H9 (cell line): ENCODE measurements at regions not wholly inside any gene's neighbourhood (a gene's known extent, or its start where the extent isn't known, plus 50 kb on each side); places are given as distances from the start of the nearest gene placed in this dataset.

Experiments
- DNase-seq: peaks from one replicate; pipeline ENCODE4 v3.0.0-alpha.2; 2017
- H2AFZ ChIP-seq: one replicate; pipeline ENCODE4 v1.6.1; 2013; ENCODE audit warnings: mild to moderate bottlenecking, low read length, control low read depth, moderate library complexity
- H2AK5ac ChIP-seq: 2 replicates; pipeline ENCODE4 v1.6.1; 2013; ENCODE audit warnings: low read length, control low read depth, mixed read lengths; ENCODE audit not compliant: insufficient read length
- H2BK120ac ChIP-seq: one replicate; pipeline ENCODE4 v1.6.1; 2013; ENCODE audit warnings: low read depth, mild to moderate bottlenecking, low read length, control low read depth, inconsistent platforms; ENCODE audit not compliant: poor library complexity, severe bottlenecking
- H2BK12ac ChIP-seq: 2 replicates; pipeline ENCODE4 v1.6.1; 2013; ENCODE audit warnings: low read length, control low read depth, mixed read lengths, low read depth; ENCODE audit not compliant: insufficient read length
- H2BK15ac ChIP-seq: 2 replicates; pipeline ENCODE4 v1.6.1; 2013; ENCODE audit warnings: low read depth, low read length, control low read depth
- H2BK20ac ChIP-seq: one replicate; pipeline ENCODE4 v1.6.1; 2013; ENCODE audit warnings: low read depth, mild to moderate bottlenecking, low read length, control low read depth, inconsistent platforms; ENCODE audit not compliant: poor library complexity, severe bottlenecking
- H2BK5ac ChIP-seq: 2 replicates; pipeline ENCODE4 v1.6.1; 2013; ENCODE audit warnings: low read length, control low read depth, mixed read lengths; ENCODE audit not compliant: insufficient read length
- H3K14ac ChIP-seq: 2 replicates; pipeline ENCODE4 v1.6.1; 2013; ENCODE audit warnings: low read length, control low read depth; ENCODE audit not compliant: insufficient read depth
- H3K18ac ChIP-seq: 2 replicates; pipeline ENCODE4 v1.6.1; 2013; ENCODE audit warnings: low read depth, mild to moderate bottlenecking, mixed read lengths, low read length, control low read depth; ENCODE audit not compliant: insufficient read length
- H3K23ac ChIP-seq: 2 replicates; pipeline ENCODE4 v1.6.1; 2013; ENCODE audit warnings: low read length, control low read depth, mixed read lengths, low read depth; ENCODE audit not compliant: insufficient read length
- H3K23me2 ChIP-seq: 2 replicates; pipeline ENCODE4 v1.6.1; 2013; ENCODE audit warnings: low read depth, mild to moderate bottlenecking, mixed read lengths, low read length, control low read depth; ENCODE audit not compliant: insufficient read length, poor library complexity, severe bottlenecking
- H3K27ac ChIP-seq: 2 replicates; pipeline ENCODE4 v1.5.1; 2013; ENCODE audit warnings: low read length, control low read depth, mixed read lengths, low read depth; ENCODE audit not compliant: insufficient read length
- H3K27me3 ChIP-seq: 2 replicates; pipeline ENCODE4 v1.6.1; 2013; ENCODE audit warnings: low read length, control low read depth, inconsistent platforms; ENCODE audit not compliant: insufficient read depth
- H3K4ac ChIP-seq: 2 replicates; pipeline ENCODE4 v1.6.1; 2013; ENCODE audit warnings: low read depth, mild to moderate bottlenecking, control low read depth, inconsistent platforms, low read length, moderate library complexity
- H3K4me1 ChIP-seq: 2 replicates; pipeline ENCODE4 v1.6.1; 2013; ENCODE audit warnings: low read length, control low read depth, inconsistent platforms; ENCODE audit not compliant: insufficient read depth
- H3K4me2 ChIP-seq: 2 replicates; pipeline ENCODE4 v1.6.1; 2013; ENCODE audit warnings: low read length, control low read depth, mixed read lengths; ENCODE audit not compliant: insufficient read length, insufficient read depth
- H3K56ac ChIP-seq: 2 replicates; pipeline ENCODE4 v1.6.1; 2013; ENCODE audit warnings: low read depth, mild to moderate bottlenecking, mixed read lengths, low read length, control low read depth; ENCODE audit not compliant: insufficient read length
- H3K79me1 ChIP-seq: 2 replicates; pipeline ENCODE4 v1.6.1; 2013; ENCODE audit warnings: low read depth, mild to moderate bottlenecking, moderate library complexity, low read length, control low read depth, inconsistent platforms; ENCODE audit not compliant: insufficient read depth, poor library complexity, severe bottlenecking
- H3K79me2 ChIP-seq: 2 replicates; pipeline ENCODE4 v1.6.1; 2013; ENCODE audit warnings: low read length, control low read depth, inconsistent platforms; ENCODE audit not compliant: insufficient read depth
- H3K9ac ChIP-seq: 2 replicates; pipeline ENCODE4 v1.6.1; 2013; ENCODE audit warnings: low read length, control low read depth, mixed read lengths; ENCODE audit not compliant: insufficient read length; ENCODE audit errors: extremely low read depth
- H3K9me3 ChIP-seq: one replicate; pipeline ENCODE4 v1.6.1; 2013; ENCODE audit warnings: low read depth, low read length, inconsistent platforms; ENCODE audit not compliant: control insufficient read depth
- H3T11ph ChIP-seq: one replicate; pipeline ENCODE4 v1.6.1; 2013; ENCODE audit warnings: mild to moderate bottlenecking, low read length, control low read depth, inconsistent platforms
- H4K20me1 ChIP-seq: one replicate; pipeline ENCODE4 v1.6.1; 2013; ENCODE audit not compliant: control insufficient read depth, insufficient read length, insufficient read depth
- H4K5ac ChIP-seq: 2 replicates; pipeline ENCODE4 v1.6.1; 2013; ENCODE audit warnings: low read depth, mild to moderate bottlenecking, mixed read lengths, low read length, control low read depth; ENCODE audit not compliant: insufficient read length
- H4K8ac ChIP-seq: replicated peaks from 2 replicates; pipeline ENCODE4 v1.6.1; 2013; ENCODE audit warnings: low read length, control low read depth, mixed read lengths, low read depth; ENCODE audit not compliant: insufficient read length
- H4K91ac ChIP-seq: 2 replicates; pipeline ENCODE4 v1.6.1; 2013; ENCODE audit warnings: low read depth, mild to moderate bottlenecking, moderate library complexity, mixed read lengths, low read length, control low read depth; ENCODE audit not compliant: insufficient read length
- H3K27ac Mint-ChIP-seq, 3 experiments: 2 replicates in 2 of 3; 3 replicates in 1 of 3; pipeline ENCODE4 v1.8.0; 2020 to 2021; ENCODE audit warnings: mixed read lengths in 3 of 3, mild to moderate bottlenecking in 1 of 3, moderate library complexity in 1 of 3
- H3K27me3 Mint-ChIP-seq: 2 replicates; pipeline ENCODE4 v1.8.0; 2021; ENCODE audit warnings: low read depth, mild to moderate bottlenecking, moderate library complexity, mixed read lengths
- H3K36me3 Mint-ChIP-seq, 3 experiments: 2 replicates in 2 of 3; 3 replicates in 1 of 3; pipeline ENCODE4 v1.8.0; 2020 to 2021; ENCODE audit warnings: low read depth in 3 of 3, mixed read lengths in 3 of 3; ENCODE audit not compliant: insufficient read depth in 1 of 3
- H3K4me1 Mint-ChIP-seq, 2 experiments: 2 replicates each; pipeline ENCODE4 v1.8.0; 2020; ENCODE audit warnings: mixed read lengths in 2 of 2
- H3K4me3 Mint-ChIP-seq, 2 experiments: 2 replicates in 1 of 2; 3 replicates in 1 of 2; pipeline ENCODE4 v1.8.0; 2020 to 2021; ENCODE audit warnings: mild to moderate bottlenecking in 2 of 2, mixed read lengths in 2 of 2, moderate library complexity in 1 of 2
- H3K9me3 Mint-ChIP-seq, 2 experiments: 2 replicates in 1 of 2; 3 replicates in 1 of 2; pipeline ENCODE4 v1.8.0; 2020; ENCODE audit warnings: mild to moderate bottlenecking in 2 of 2, mixed read lengths in 2 of 2, moderate library complexity in 1 of 2
- CTCF ChIP-seq: fragments of 200-600 bp; sonication (generic); conservative IDR thresholded peaks from 3 replicates; pipeline ENCODE4 v1.8.0; 2021; ENCODE audit warnings: antibody characterized with exemption, mild to moderate bottlenecking
- WGBS: extraction: QIAGEN DNeasy Blood & Tissue Kit; methylation state at CpG from one replicate; pipeline ENCODE4 v1.1.7; 2013; ENCODE audit warnings: missing lambda C conversion rate, low lambda C conversion rate, mixed read lengths; ENCODE audit not compliant: insufficient read length; ENCODE audit errors: extremely low coverage; 5-methylcytosine and 5-hydroxymethylcytosine counted together

- Histone ChIP-seq H3K4me2 (no peak overlapping the region), H4K8ac (no peak overlapping the region), H4K5ac (no peak overlapping the region), H4K20me1 (no peaks in the 10 kb centered on the region), H2AFZ (no peak overlapping the region), H3T11ph (no peak overlapping the region), H3K27me3 (no peaks in the 10 kb centered on the region), H3K79me1 (no peaks in the 10 kb centered on the region), H3K4me1 (no peaks in the 10 kb centered on the region), H2BK12ac (no peak overlapping the region), H3K23me2 (no peaks in the 10 kb centered on the region), H3K4ac (no peak overlapping the region), H2BK120ac (no peak overlapping the region), H3K9ac (no peak overlapping the region), H3K14ac (no peak overlapping the region), H3K18ac (no peak overlapping the region), H3K27ac (no peak overlapping the region), H2BK15ac (no peak overlapping the region), H3K79me2 (no peaks in the 10 kb centered on the region), H3K9me3 (peaks cover 4% of the 10 kb centered on the region), H4K91ac (no peak overlapping the region), H2AK5ac (no peak overlapping the region), H2BK5ac (no peak overlapping the region), H3K23ac (no peak overlapping the region), H2BK20ac (no peak overlapping the region), H3K56ac (no peak overlapping the region)
- no peaks in the 10 kb centered on the region for H3K9me3 Mint-ChIP-seq
- H3K4me1 Mint-ChIP-seq, result peaks cover 0 to 4% of the 10 kb centered on the region in 2 experiments; a peak in 2 of 4 replicates
- no peak overlapping the region for H3K27ac Mint-ChIP-seq
- DNase-seq, result no peak
- WGBS, result no CpG with 5 or more reads among the region's 4 CpGs
- no peaks in the 10 kb centered on the region for H3K36me3 Mint-ChIP-seq
- peaks cover 2% of the 10 kb centered on the region; the same call in 1 of the 2 replicates for H3K27me3 Mint-ChIP-seq
- no peak for TF ChIP-seq CTCF
- H3K4me3 Mint-ChIP-seq, result no peak overlapping the region
Observed at GRCh38 chr2:2569836-2570235, 238.8 kb upstream of the MYT1L start.
